Left ventricle myocardium inferior (tissue), 1 donor: ENCODE measurements at regions not wholly inside any gene's neighbourhood (a gene's known extent, or its start where the extent isn't known, plus 50 kb on each side); places are given as distances from the start of the nearest gene placed in this dataset.

Experiments
- DNase-seq: peaks from one replicate; pipeline ENCODE4 v3.0.0-alpha.2; 2020
- H3K27ac ChIP-seq: fragments of 200-600 bp; replicated peaks from 2 replicates; pipeline ENCODE4 v1.8.0; 2021
- H3K27me3 ChIP-seq: fragments of 200-600 bp; 2 replicates; pipeline ENCODE4 v1.8.0; 2021; ENCODE audit warnings: low read depth
- H3K36me3 ChIP-seq: fragments of 200-600 bp; 2 replicates; pipeline ENCODE4 v1.8.0; 2021
- H3K4me1 ChIP-seq: fragments of 200-600 bp; 2 replicates; pipeline ENCODE4 v1.8.0; 2021
- H3K4me3 ChIP-seq: fragments of 200-600 bp; 2 replicates; pipeline ENCODE4 v1.8.0; 2021; ENCODE audit warnings: mild to moderate bottlenecking, moderate library complexity
- H3K9me3 ChIP-seq: fragments of 200-600 bp; replicated peaks from 2 replicates; pipeline ENCODE4 v1.8.0; 2021
- intact Hi-C: fragments of 100-400 bp; cut with micrococcal nuclease; formaldehyde crosslinking; loops from one replicate; pipeline ENCODE4 v1.11.0; 2022
- TF ChIP-seq, protein P1 (sequence below): fragments of 200-600 bp; IDR thresholded peaks from 2 replicates; pipeline ENCODE4 v1.8.0; 2021; ENCODE audit warnings: antibody characterized with exemption, mild to moderate bottlenecking, borderline replicate concordance
- donor health status: DM: no; HTN: yes; CAD: no; lungs with severe emphysema.

GRCh38 chr2:52128081-52128480, 1096.1 kb upstream of the NRXN1 start:
- Histone ChIP-seq H3K9me3 (peaks cover 13% of the 10 kb centered on the region), H3K36me3 (no peaks in the 10 kb centered on the region), H3K4me3 (no peak overlapping the region), H3K27me3 (no peaks in the 10 kb centered on the region), H3K4me1 (no peaks in the 10 kb centered on the region), H3K27ac (no peak overlapping the region)
- no peak for DNase-seq
- intact Hi-C loops = no loop called here
- TF ChIP-seq, protein P1, sequence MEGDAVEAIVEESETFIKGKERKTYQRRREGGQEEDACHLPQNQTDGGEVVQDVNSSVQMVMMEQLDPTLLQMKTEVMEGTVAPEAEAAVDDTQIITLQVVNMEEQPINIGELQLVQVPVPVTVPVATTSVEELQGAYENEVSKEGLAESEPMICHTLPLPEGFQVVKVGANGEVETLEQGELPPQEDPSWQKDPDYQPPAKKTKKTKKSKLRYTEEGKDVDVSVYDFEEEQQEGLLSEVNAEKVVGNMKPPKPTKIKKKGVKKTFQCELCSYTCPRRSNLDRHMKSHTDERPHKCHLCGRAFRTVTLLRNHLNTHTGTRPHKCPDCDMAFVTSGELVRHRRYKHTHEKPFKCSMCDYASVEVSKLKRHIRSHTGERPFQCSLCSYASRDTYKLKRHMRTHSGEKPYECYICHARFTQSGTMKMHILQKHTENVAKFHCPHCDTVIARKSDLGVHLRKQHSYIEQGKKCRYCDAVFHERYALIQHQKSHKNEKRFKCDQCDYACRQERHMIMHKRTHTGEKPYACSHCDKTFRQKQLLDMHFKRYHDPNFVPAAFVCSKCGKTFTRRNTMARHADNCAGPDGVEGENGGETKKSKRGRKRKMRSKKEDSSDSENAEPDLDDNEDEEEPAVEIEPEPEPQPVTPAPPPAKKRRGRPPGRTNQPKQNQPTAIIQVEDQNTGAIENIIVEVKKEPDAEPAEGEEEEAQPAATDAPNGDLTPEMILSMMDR = no peak

DNA sequence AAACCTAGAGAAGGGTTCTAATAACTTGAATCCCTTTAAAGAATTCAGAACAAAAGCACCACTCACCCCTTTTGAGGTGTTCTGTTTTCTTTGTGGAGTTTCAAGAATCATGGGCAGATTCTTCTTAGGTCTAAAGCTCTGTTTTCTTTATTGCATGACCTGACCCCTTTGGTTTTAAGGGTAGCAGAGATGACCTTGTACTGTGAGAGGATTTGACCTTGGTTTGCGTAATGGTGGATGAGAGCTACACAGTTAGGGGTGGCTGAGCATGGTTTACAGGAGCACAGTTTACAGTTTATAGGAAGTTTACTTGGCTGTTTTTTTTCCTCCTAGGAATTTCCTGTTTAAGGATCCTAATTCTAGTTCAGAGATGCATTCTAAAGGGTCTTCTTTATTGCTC, 1095.6 kb upstream of the NRXN1 start:
- no peaks in the 10 kb centered on the region for H3K36me3 ChIP-seq
- H3K4me3 ChIP-seq = no peak overlapping the region
- no peak for DNase-seq
- TF ChIP-seq, protein P1 = no peak
- intact Hi-C loops = no loop called here
- peaks cover 13% of the 10 kb centered on the region for H3K9me3 ChIP-seq
- no peaks in the 10 kb centered on the region for H3K27me3 ChIP-seq
- no peaks in the 10 kb centered on the region for H3K4me1 ChIP-seq
- no peak overlapping the region for H3K27ac ChIP-seq

GRCh38 chr2:52117299-52117698, 1085.4 kb upstream of the NRXN1 start:
- Histone ChIP-seq H3K27ac (no peak overlapping the region), H3K36me3 (no peaks in the 10 kb centered on the region), H3K27me3 (no peaks in the 10 kb centered on the region), H3K4me1 (no peaks in the 10 kb centered on the region), H3K9me3 (no peaks in the 10 kb centered on the region), H3K4me3 (no peak overlapping the region)
- TF ChIP-seq, protein P1 = no peak
- no peak for DNase-seq
- intact Hi-C loops = no loop called here

GRCh38 chr2:52115750-52116149, 1083.8 kb upstream of the NRXN1 start:
- no peak for DNase-seq
- no peaks in the 10 kb centered on the region for H3K36me3 ChIP-seq
- H3K27me3 ChIP-seq = no peaks in the 10 kb centered on the region
- peaks cover 2% of the 10 kb centered on the region for H3K9me3 ChIP-seq
- H3K27ac ChIP-seq = no peak overlapping the region
- no peak overlapping the region for H3K4me3 ChIP-seq
- H3K4me1 ChIP-seq = no peaks in the 10 kb centered on the region
- intact Hi-C loops = no loop called here
- TF ChIP-seq, protein P1 = no peak

- intact Hi-C loops = no loop called here
- H3K27ac ChIP-seq = no peak overlapping the region
- TF ChIP-seq, protein P1 = no peak
- no peaks in the 10 kb centered on the region for H3K27me3 ChIP-seq
- DNase-seq = no peak
- no peak overlapping the region for H3K4me3 ChIP-seq
- no peaks in the 10 kb centered on the region for H3K36me3 ChIP-seq
- no peaks in the 10 kb centered on the region for H3K4me1 ChIP-seq
- H3K9me3 ChIP-seq = peaks cover 4% of the 10 kb centered on the region
These were observed 1081.4 kb upstream of the NRXN1 start for GRCh38 chr2:52113338-52113737.

GRCh38 chr2:52112141-52112540, 1080.2 kb upstream of the NRXN1 start:
- H3K9me3 ChIP-seq = peaks cover 4% of the 10 kb centered on the region
- DNase-seq = no peak
- TF ChIP-seq, protein P1 = no peak
- no peaks in the 10 kb centered on the region for H3K27me3 ChIP-seq
- no peak overlapping the region for H3K27ac ChIP-seq
- H3K4me1 ChIP-seq = no peaks in the 10 kb centered on the region
- intact Hi-C loops = no loop called here
- H3K36me3 ChIP-seq = no peaks in the 10 kb centered on the region
- H3K4me3 ChIP-seq = no peak overlapping the region
